T-helper 2 cell treated with Interferon-gamma antibody and Interleukin-4, amounts not matched to agents 5 μg/mL and 100 μg/mL, for 36 hours (primary cell): ENCODE measurements at regions not wholly inside any gene's neighbourhood (a gene's known extent, or its start where the extent isn't known, plus 50 kb on each side); places are given as distances from the start of the nearest gene placed in this dataset.

ENCODE experiments used
- DNase-seq: peaks from one replicate; pipeline ENCODE4 v3.0.0; 2021; ENCODE audit warnings: low spot score
- H3K27ac Mint-ChIP-seq: one replicate; pipeline ENCODE4 v1.8.0; 2021; ENCODE audit warnings: mild to moderate bottlenecking, mixed read lengths
- H3K27me3 Mint-ChIP-seq: one replicate; pipeline ENCODE4 v1.8.0; 2021; ENCODE audit warnings: low read depth, mixed read lengths
- H3K36me3 Mint-ChIP-seq: one replicate; pipeline ENCODE4 v1.8.0; 2021; ENCODE audit warnings: low read depth, mixed read lengths
- H3K4me1 Mint-ChIP-seq: one replicate; pipeline ENCODE4 v1.8.0; 2021; ENCODE audit warnings: low read depth, mixed read lengths
- H3K4me3 Mint-ChIP-seq: one replicate; pipeline ENCODE4 v1.8.0; 2022; ENCODE audit warnings: mild to moderate bottlenecking, moderate library complexity, mixed read lengths
- H3K9me3 Mint-ChIP-seq: one replicate; pipeline ENCODE4 v1.8.0; 2021; ENCODE audit warnings: mixed read lengths

DNA sequence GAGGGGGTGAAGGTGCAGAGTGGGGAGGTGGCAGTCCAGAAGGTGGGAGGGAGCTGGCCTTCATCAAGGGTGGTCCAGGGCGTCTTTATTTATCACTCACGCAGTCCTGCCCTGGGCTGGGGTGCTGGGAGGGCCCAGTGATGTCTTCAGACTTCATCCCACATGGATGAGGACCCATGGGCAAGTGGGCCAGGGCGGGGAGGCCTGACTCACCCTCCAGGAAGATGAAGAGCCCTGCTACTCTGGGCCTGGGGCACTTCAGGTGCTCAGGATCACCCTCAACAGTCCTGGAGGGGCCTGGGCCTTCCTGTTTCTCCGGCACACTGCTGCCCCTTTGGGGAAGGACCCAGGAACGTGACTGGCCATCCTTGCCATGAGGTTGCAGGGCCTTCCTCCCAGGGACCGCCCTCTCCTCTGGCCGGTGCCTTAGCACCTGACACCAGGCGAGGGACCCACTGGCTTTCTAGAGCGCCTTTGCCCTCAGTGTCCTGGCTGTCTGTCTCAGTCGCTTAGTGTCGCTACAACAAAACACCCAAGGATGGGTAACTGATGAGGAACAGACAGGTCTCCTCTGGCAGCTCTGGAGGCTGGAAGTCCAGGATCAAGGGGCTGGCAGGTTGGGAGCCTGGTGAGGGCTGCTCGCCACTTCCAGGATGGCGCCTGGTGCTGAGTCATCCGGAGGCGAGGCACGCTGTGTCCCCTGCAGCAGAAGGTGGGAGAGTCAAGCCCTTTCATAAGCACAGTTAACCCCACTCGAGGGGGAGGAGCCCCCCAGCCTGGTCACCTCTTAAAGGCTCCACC lies 57.8 kb upstream of the HS6ST1 start:
- no peak overlapping the region for H3K4me3 Mint-ChIP-seq
- no peak overlapping the region for H3K27ac Mint-ChIP-seq
- H3K9me3 Mint-ChIP-seq, result no peaks in the 10 kb centered on the region
- peaks cover 6% of the 10 kb centered on the region for H3K27me3 Mint-ChIP-seq
- no peak for DNase-seq
- H3K36me3 Mint-ChIP-seq, result no peaks in the 10 kb centered on the region
- peaks cover 6% of the 10 kb centered on the region for H3K4me1 Mint-ChIP-seq

DNA sequence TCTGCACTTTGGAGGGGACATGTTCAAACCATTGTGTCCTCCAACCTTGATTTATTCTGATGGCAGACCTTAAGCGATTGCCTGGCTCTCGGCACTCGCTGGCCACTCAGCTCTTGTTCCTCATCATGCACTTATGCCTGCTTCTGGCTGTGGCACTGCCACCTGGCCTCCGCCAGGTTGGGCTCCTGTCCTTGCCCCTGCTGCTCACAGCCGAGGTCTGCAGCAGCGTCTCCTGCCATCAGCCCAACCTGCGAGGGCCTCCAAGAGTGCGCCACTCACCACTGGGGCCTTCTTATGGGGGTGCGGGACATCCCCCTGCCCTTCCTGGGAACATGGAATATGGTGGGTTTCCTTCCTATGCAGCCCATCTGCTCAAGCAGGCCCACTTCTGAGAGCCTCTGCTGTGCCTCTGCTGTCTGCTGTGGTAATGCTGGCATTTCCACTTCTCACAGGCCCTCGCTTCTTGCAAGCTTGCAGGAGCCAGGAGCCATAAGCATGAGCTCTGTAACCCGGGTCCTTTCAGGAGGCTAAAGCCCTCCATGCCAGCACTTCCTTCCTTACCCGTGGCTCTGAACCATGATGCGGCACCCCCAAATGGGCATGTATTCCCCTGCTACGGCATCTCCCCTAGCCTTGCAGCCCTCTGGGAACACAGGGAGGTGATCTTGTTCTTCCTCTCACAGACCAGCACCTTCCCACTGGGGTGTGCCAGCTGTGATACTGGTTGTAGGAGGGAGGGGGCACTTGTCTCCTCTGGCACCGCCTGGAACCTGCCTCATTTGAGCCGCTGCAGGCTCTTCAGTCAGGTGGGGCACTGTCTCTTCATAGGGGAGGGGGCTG lies 58.6 kb upstream of the HS6ST1 start:
- Mint-ChIP-seq H3K27ac (no peak overlapping the region), H3K4me1 (peaks cover 6% of the 10 kb centered on the region), H3K27me3 (peaks cover 10% of the 10 kb centered on the region), H3K4me3 (no peak overlapping the region), H3K9me3 (no peaks in the 10 kb centered on the region), H3K36me3 (no peaks in the 10 kb centered on the region)
- no peak for DNase-seq

DNA sequence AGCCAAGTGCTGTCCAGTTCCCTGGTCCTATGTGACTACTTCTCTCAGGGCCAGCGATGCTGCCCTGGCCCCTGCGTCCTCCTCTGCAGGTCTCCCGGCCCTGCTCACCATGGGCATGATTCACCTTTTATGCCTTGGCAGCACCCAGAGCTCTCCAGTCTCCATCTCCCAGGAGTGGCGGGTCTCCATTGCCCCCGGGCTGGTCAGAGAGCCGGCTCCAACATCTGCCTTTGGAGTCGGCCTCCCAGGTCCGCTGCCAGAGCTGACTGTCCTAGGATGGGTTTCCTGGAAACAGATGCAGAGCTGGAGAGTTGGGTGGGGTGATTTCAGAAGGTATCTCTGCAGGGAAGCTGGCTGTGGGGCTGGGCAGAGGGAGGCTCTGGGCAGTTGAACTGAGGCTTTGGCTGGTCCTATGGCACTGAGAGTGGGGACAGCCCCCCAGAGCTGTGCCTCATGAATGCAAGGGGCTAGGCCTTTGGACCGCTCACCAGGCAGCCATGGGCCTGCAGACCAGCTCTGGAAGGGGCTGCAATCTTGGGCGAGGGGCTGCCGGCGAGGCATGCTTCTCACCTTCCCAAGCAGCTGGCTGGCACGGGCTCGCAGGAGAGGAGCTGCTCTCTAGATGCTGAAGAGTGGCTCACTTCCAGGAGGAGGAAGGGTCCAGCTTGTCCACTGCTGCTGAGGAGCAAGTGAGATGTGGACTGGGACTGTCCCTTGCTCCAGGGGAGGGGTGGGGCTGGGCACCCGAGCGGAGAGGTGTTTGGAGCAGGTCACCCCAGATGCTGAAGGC lies 59.8 kb upstream of the HS6ST1 start:
- Mint-ChIP-seq H3K4me1 (no peaks in the 10 kb centered on the region), H3K36me3 (no peaks in the 10 kb centered on the region), H3K27me3 (peaks cover 5% of the 10 kb centered on the region), H3K27ac (no peak overlapping the region), H3K4me3 (no peak overlapping the region), H3K9me3 (no peaks in the 10 kb centered on the region)
- DNase-seq, result no peak

DNA sequence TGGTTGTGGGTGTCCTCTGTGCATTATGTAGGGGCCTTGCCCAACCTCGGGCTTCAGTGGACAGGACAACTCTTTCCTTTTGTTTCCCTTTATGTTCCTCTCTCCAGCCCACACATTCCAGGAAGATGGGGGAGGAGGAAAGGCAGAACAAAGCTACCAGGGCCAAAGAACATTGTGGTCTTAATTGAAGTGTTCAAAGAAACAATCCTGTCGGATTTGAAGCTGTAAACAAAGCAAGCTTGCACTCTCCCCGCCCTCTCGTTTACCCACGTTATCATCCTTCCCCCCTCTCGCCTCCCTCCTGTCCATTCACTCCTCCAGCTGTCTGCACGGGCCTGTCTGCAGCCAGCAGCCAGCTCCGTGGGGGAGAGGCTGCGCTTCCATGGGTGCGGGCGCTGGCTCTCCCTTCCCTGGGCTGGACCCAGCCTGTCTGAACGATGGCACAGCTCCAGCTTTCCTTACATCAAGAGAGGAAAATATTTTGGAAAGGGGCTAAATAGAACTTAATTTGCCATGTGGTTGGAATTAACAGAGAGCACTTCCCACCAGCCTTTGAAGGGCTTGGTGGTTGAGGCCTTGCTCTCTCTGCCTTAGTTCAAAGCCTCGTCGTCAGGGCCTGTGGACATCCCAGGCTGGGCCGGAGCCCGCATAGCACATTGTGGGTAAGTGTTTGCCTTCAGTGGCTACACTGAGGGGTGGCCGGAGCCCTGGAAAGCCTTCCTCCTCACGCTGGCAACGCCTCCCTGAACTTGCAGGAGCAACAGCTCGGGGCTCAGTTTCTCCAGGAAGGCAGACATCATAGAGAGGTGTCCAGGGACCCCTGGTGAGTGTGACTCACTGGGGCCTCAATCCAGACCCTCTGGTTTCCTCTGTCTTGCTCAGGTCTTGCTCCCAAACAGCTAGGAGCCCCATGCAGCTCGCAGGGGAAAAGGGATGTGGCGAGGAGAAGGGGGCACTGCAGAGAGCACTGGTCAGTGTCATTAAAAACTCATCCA lies 60.6 kb upstream of the HS6ST1 start:
- DNase-seq, result no peak
- no peak overlapping the region for H3K27ac Mint-ChIP-seq
- no peaks in the 10 kb centered on the region for H3K9me3 Mint-ChIP-seq

DNA sequence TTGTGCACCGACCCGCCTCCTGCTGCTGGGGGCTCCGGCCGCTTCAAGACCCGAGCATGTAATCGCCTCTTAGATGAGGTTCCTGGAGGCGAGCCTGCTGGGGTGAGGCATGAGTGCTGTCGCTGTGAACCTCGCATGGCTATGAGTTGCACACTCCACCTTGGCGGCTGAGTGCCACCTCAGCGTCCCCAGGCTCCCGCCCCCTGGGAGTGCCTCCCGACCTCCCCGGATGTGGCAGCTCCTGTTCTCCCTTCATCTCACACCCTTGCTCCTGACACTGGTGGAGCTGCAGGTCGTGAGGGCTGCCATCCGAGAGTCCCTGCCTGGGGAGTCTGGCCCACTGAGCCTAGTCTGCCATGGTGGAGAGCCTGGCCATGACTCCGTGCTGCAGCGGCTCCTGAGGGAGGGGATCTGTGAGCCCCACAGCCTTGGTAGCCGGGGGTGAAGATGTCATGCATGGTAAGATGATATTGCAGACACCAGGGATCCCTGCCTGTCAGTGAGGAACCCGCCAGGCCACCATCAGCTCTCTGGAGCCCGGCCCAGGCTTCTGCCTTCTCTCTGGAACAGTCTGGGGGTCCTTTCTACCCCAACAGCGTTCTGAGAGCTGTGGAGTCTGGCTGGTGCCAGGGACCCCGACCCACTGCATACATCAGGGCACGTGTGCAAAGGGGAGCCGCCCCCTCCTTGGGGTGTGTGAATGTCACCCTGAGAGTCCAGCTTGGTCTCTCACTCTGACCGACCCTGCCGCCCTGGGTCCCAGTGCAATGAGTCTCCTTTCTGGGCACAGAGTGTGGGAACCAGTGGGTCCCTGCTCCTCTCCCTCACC lies 61.6 kb upstream of the HS6ST1 start:
- Mint-ChIP-seq H3K27ac (no peak overlapping the region), H3K36me3 (no peaks in the 10 kb centered on the region), H3K4me3 (no peak overlapping the region), H3K9me3 (no peaks in the 10 kb centered on the region), H3K27me3 (peaks cover 5% of the 10 kb centered on the region), H3K4me1 (no peaks in the 10 kb centered on the region)
- DNase-seq, result no peak

More for the DNA sequence above, 60.6 kb upstream of the HS6ST1 start:
- Mint-ChIP-seq H3K4me1 (no peaks in the 10 kb centered on the region), H3K27me3 (peaks cover 5% of the 10 kb centered on the region), H3K4me3 (no peak overlapping the region), H3K36me3 (no peaks in the 10 kb centered on the region)

DNA sequence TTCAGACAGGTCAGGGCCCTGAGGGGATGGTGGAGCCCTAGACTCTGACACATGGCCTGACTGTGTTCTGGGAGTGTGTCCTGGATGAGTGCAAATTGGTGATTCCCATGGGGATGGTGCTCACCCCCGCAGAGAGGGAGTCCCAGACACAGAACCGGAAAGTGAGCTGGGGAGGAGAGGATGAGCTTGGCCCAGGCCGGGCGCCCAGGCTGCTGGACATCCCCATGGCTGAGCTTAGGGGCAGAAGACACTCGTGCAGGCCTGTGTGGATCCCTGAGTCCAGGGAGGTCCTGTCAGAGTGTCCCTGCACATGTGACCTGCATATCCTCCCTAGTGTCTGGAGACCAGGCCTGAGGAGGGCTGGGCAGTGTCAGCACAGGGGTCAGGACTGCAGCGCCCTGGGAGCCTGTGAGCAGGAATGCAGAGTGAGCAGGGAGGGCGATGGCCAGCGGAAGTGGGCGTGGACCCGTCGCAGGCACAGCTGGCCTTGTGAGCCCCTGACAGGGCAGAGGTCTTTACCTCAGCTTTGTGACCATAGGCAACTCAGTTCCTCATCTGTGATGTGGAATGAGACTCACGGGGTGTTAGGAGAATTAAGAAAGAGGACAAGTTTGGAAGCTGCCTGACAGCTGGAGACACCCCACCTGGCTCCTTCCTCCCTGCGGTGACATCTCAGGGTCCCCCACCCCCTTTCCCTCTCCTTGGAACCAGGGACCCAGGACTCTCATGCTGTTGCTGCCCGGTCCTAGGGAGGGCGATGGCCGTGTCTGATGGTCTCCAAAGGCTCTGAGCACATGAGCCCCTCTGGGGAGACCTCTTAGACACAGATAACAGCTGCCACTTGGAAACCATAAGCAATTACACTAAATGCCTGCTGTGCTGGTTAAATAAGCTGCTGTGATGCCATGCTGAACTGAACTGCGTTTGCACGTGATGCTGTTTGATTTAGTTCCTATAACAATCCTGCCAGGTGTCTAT lies 62.6 kb upstream of the HS6ST1 start:
- no peak for DNase-seq
- no peak overlapping the region for H3K4me3 Mint-ChIP-seq
- H3K4me1 Mint-ChIP-seq, result no peaks in the 10 kb centered on the region
- H3K9me3 Mint-ChIP-seq, result no peaks in the 10 kb centered on the region
- H3K36me3 Mint-ChIP-seq, result no peaks in the 10 kb centered on the region
- H3K27ac Mint-ChIP-seq, result no peak overlapping the region
- H3K27me3 Mint-ChIP-seq, result peaks cover 5% of the 10 kb centered on the region

DNA sequence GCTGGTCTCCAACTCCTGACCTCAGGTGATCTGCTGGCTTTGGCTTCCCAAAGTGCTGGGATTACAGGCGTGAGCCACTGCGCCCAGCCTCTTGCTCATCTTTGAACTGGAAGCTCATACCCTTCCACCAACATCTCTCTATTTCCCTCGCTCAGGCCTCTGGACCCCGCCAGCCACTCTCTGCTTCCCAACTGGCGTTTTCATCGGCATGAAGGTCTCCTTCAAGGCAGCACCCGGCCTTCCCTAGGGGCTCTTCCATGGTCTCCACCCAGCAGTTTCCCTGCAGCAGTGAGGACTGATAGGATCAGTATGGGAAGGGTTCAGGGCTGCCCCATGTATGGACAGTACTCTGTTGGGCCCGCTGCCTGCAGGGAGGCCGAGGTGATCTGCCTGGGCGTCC lies 65.8 kb upstream of the HS6ST1 start:
- DNase-seq, result no peak
- Mint-ChIP-seq H3K27me3 (peaks cover 5% of the 10 kb centered on the region), H3K9me3 (no peaks in the 10 kb centered on the region), H3K4me1 (no peaks in the 10 kb centered on the region), H3K27ac (no peak overlapping the region), H3K4me3 (no peak overlapping the region), H3K36me3 (no peaks in the 10 kb centered on the region)

DNA sequence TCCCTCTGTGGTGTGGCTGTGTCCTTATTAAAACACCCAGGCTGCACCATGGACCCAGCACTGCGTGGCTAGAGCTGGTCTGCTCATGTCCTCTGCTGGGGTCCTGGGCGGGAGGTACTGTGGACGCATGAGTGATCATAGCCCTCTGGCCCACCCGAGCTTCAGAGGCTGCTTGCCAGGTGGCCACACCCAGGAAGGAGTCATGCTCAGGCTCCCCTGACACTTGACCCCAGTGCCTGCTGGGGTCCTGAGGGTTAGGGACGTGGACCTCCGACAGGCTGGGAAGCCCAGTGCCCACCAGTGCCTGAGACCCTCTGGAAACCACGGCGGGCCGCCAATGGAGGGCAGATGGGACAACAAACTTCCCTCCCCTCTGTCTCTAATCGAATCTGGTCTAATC lies 66.3 kb upstream of the HS6ST1 start:
- Mint-ChIP-seq H3K27ac (no peak overlapping the region), H3K36me3 (no peaks in the 10 kb centered on the region), H3K4me3 (no peak overlapping the region), H3K27me3 (peaks cover 5% of the 10 kb centered on the region), H3K4me1 (no peaks in the 10 kb centered on the region), H3K9me3 (no peaks in the 10 kb centered on the region)
- DNase-seq, result no peak

DNA sequence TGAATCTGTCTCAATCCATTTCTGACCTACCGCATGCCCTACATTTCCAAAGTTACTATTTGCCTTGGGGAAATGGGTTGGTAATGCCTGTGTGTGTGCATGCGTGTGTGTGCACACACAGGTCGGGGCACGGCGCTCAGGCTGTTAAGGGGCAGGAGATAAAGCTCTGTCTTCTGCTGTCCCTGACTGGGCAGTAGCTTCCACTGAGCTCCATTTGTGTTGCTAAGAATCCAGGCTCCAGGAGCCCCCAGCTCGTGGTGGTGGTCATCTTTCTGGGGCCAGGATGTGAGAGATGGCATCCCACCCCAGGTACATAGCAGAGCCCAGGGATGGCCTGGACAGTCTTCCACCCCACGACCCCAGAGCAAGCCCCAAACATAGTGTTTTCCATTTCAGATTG lies 66.7 kb upstream of the HS6ST1 start:
- DNase-seq, result no peak
- Mint-ChIP-seq H3K4me3 (no peak overlapping the region), H3K4me1 (no peaks in the 10 kb centered on the region), H3K36me3 (no peaks in the 10 kb centered on the region), H3K9me3 (no peaks in the 10 kb centered on the region), H3K27me3 (peaks cover 5% of the 10 kb centered on the region), H3K27ac (no peak overlapping the region)

DNA sequence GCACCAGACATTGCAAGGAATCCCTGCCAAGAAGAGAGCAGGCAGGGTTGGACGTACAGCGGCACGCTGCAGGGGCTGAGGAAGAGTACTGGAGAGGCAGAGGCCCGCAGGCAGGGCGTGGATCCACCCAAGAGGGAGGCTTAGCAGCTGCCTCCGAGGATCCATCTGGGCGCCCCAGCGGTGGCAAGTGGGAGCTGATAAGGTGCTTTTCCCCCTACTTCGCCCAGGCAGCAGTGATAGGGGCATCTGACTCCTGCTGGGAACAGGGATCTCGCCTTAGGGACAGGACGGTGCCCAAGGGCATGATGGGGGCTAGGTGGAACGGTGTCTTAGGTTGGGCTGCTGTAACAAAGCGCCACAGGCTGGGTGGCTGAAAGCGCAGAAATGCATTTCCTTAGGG lies 67.4 kb upstream of the HS6ST1 start:
- H3K4me1 Mint-ChIP-seq, result no peaks in the 10 kb centered on the region
- peaks cover 5% of the 10 kb centered on the region for H3K27me3 Mint-ChIP-seq
- no peaks in the 10 kb centered on the region for H3K9me3 Mint-ChIP-seq
- no peaks in the 10 kb centered on the region for H3K36me3 Mint-ChIP-seq
- DNase-seq, result no peak
- H3K4me3 Mint-ChIP-seq, result no peak overlapping the region
- no peak overlapping the region for H3K27ac Mint-ChIP-seq

DNA sequence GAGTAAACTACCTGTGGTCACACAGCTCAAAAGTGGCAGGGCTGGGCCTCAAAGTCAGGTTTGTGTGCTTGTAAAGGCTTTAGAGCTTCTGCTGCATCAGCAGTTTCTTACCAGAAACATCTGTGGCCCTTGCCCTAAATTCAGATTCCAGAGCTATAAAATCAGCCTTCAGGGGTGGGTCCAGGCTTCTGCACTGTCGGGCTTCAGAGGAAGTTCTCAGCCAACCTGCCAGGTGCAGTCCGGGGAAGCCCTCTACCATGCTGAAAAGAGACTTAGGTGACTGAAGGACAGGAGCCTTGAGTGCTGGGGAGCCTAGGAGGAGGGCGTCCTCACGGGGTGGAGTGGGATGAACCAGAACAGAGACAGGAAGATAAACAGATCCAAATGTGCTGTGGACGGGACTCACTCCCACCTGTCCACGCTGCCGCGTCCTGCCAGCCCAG lies 69.9 kb upstream of the HS6ST1 start:
- DNase-seq, result no peak
- H3K27me3 Mint-ChIP-seq, result peaks cover 2% of the 10 kb centered on the region
- H3K4me1 Mint-ChIP-seq, result peaks cover 2% of the 10 kb centered on the region
- no peaks in the 10 kb centered on the region for H3K9me3 Mint-ChIP-seq
- no peak overlapping the region for H3K4me3 Mint-ChIP-seq
- no peaks in the 10 kb centered on the region for H3K36me3 Mint-ChIP-seq
- no peak overlapping the region for H3K27ac Mint-ChIP-seq
